ENCODE measurements at regions not wholly inside any gene's neighbourhood (a gene's known extent, or its start where the extent isn't known, plus 50 kb on each side); places are given as distances from the start of the nearest gene placed in this dataset.
A peak's percentile ranks its signal among the peaks of the same experiment; 100 is the strongest.

- DNase-seq (ENCODE audit: low spot score): no peak
Measured at GRCh38 chr2:201018636-201019035, 52.8 kb downstream of the HYCC2 start.

- DNase-seq (ENCODE audit: low spot score): peak; percentile 2
Measured at GRCh38 chr2:201016859-201017258, 53.4 kb upstream of the ORC2 start.
